ENCODE measurements at regions not wholly inside any gene's neighbourhood (a gene's known extent, or its start where the extent isn't known, plus 50 kb on each side); places are given as distances from the start of the nearest gene placed in this dataset.

DNA sequence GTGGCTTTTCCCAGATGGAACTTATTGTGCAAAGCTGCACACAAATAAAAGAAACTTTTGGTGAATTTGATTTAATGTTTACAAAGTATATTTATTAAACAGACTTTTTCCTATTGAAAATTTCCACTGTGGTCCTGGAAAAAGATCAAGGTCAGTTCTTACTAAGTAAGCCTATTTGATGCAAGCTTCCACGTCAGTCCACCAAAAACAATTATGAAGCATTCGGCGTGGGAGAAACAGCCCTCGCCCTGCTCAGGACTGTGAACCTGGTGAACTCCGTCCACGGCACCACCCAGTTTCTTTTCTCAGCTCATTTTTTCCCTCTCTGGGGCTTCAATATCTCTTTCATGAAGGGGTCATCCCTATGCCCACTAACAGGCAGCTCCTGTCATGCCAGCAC lies 149.8 kb downstream of the EFNB2 start:
- TF ChIP-seq, protein P1, sequence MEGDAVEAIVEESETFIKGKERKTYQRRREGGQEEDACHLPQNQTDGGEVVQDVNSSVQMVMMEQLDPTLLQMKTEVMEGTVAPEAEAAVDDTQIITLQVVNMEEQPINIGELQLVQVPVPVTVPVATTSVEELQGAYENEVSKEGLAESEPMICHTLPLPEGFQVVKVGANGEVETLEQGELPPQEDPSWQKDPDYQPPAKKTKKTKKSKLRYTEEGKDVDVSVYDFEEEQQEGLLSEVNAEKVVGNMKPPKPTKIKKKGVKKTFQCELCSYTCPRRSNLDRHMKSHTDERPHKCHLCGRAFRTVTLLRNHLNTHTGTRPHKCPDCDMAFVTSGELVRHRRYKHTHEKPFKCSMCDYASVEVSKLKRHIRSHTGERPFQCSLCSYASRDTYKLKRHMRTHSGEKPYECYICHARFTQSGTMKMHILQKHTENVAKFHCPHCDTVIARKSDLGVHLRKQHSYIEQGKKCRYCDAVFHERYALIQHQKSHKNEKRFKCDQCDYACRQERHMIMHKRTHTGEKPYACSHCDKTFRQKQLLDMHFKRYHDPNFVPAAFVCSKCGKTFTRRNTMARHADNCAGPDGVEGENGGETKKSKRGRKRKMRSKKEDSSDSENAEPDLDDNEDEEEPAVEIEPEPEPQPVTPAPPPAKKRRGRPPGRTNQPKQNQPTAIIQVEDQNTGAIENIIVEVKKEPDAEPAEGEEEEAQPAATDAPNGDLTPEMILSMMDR (IDR thresholded peaks at IDR 0.05; ENCODE audit: low read depth, low read length, poor library complexity, severe bottlenecking), result no peak
- TF ChIP-seq EZH2phosphoT487 (IDR thresholded peaks at IDR 0.05; ENCODE audit: borderline replicate concordance, low read length), result no peak
